GM21360 (cell line): ENCODE measurements at regions not wholly inside any gene's neighbourhood (a gene's known extent, or its start where the extent isn't known, plus 50 kb on each side); places are given as distances from the start of the nearest gene placed in this dataset.
"Not testable (repeated sequence)": the region's sequence is repeated elsewhere in the genome, so short reads cannot be mapped to it uniquely, and the experiment has no call there.

Experiments used
- ATAC-seq: cut with Tn5 transposase; IDR thresholded peaks from one replicate; pipeline ENCODE4 v1.9.1; 2021; ENCODE audit warnings: mild to moderate bottlenecking, moderate library complexity; ENCODE audit not compliant: unreplicated experiment

DNA sequence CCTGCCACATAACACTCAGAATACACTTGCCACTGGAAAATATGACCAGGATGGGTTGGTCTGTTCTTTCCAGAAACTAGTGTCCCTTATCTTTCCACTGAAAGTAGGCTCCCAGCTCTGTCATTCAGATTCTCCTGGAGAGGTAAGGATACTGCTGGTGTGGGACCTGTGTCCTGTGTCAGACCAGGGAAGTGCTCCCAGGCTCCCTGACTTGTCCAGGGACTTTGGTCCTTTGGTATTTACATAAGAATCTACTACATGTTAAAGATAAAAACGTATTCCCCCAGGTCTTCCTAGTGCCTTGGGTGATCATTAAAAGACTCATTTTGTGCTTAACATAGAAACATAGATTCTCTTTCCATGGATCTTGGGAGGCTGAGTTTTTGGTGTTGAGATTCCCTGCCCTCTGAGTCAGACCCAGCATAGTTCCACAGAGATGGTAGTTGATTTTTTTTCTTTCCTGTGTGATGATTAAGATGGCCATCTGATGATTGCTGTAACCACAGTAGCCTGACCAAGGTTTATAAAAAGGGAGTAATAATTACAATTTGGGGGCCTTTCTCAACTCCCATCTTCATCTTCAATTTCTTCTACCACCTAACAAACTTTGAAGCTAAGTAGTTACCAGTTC lies 159.8 kb upstream of the JADE1 start:
- no peak for ATAC-seq

DNA sequence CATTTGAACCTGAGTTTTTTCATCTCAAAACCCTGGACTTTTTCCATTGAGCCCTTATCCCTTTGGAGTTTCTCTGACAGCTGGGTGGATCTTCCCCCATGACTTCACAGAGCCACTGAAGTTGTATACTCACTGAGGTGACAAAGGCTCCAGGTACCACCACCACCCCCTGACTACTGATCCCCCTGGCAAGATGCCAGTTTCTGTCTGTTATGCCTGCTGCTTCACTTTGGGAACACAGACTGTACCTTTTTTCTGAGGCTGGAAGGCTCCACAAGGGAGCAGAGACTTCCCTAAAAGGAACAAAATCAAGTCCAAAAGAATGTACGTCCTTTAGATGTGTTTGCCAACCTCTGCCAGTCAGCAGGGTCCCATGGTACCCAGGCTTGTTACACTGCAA lies 160.3 kb upstream of the JADE1 start:
- no peak for ATAC-seq

GRCh38 chr4:128648021-128648420 lies 161.5 kb upstream of the JADE1 start:
- ATAC-seq: no peak

GRCh38 chr4:128646893-128647292 lies 162.6 kb upstream of the JADE1 start:
- not testable (repeated sequence) for ATAC-seq

DNA sequence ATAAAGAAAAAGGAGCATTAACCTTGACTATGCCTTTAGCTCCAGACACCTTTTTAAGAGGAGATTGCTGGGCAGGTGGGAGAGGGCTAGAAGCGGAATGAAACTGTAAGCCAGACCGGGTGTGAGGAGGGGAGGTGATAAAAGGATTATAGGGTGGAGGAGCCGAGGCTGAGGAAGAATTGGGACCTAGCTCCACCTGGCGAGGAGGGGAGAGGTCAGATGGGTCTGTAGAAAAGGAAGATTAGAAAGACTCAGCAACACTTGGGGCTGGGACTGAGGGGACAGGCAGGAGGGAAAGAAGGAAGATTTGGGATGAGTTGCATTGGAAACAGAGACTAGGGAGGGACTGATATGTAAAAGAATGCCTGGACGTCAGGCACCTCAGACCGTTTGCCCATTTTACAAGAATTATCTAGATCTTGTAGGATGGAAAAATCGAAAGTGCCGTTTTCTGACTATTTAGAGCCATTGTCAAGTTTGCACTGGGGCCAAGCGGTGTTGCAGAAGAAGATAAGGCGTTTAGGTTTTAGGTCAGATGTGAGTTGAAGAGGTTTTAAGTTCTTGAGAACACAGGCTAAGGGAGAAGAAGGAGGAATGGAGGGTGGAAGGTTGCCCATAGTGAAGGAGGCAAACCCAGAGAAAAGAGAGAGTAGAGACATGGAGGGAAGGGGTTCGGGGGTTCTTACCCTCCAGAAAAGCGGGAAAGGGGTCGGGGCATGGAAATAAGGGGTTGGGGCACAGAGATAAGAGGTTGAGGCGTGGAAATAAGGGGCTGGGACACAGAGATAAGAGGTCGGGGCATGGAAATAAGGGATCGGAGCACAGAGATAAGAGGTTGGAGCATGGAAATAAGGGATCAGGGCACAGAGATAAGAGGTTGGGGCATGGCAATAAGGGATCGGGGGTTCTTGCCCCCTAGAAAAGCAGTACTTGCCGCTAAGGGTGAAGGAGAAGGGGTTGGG lies 164.5 kb upstream of the JADE1 start:
- ATAC-seq: not testable (repeated sequence)

- not testable (repeated sequence) for ATAC-seq
These were observed 165.4 kb upstream of the JADE1 start for GRCh38 chr4:128644107-128644506.

- ATAC-seq: not testable (repeated sequence)
These were observed 167.9 kb upstream of the JADE1 start for GRCh38 chr4:128641566-128641965.

DNA sequence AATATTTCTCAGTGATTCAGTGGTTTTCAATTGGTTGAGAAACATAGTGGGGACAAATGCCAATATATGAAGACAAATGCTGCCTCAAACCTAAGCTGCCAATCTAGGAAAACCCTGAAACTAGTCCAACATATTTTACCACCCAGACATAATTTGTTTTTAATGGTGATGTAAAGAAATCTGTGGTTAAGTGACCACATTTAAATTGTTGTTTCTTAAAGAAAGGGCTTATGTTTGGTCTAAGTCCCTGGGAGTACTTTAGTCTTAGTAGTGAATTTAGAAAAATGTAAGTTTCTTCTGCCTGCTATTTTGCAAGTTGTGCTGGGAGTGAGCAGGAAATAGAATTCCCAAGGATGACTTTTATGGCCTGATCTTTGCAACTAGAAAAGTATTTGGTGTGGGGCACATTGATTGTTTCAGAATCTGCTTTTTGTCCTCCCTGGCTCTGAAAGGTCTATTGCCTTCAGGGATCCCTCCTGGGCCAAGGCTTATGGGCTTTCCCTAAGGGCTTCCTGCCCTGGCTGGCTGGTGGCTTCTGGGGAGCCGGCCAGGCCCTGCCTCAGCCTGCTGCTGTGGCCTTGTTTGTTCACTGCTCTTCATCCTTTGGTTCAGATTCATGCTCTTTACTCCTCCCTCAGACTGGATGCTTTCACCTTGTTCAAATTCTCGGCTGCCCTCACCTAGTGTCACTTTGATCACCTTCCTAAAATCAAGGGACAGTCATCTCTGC lies 169.8 kb upstream of the JADE1 start:
- ATAC-seq: no peak

GRCh38 chr4:128636906-128637305 lies 172.6 kb upstream of the JADE1 start:
- no peak for ATAC-seq

GRCh38 chr4:128635955-128636560 lies 173.4 kb upstream of the JADE1 start:
- no peak for ATAC-seq

GRCh38 chr4:128635141-128635954 lies 174.2 kb upstream of the JADE1 start:
- no peak for ATAC-seq

DNA sequence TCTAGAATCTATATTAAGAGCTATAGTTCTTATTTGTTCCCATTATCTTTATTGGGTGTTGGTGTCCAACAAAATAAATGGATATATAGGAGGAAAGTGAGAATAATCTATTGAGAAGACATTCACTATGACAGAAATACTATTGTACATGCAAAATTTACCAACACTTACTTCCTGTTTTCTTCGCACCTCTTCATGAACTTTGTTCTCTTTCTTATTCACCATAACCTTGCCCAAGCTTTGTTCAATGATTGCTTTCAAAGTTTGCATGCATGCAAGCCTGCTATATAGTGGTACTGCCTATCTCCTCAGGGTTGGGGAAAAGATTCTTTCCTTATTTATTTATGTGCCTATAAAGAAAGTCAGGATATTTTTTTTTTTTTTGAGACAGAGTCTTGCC lies 176.4 kb upstream of the JADE1 start:
- no peak for ATAC-seq

DNA sequence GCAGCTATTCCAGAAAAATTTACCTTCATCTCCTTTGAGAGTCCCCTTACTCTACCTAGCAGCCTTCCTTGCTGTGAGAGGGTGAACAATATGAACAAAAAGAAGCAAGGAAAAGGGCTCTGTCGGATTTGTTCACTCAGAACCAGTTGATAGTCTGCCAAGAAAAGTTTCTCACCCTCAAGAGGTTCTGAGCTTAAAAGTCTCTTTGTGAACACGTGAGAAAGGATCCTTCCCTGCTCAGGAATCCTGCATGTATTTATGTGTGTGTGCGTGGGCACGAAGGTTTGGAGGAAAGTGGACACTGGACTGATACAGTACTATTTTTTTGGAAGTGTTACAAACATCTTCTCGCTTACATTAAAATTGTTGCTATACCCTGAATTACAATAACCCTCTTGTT lies 178.6 kb upstream of the JADE1 start:
- ATAC-seq: no peak

- ATAC-seq: no peak
These were observed 185.8 kb upstream of the JADE1 start for GRCh38 chr4:128623508-128624215.

DNA sequence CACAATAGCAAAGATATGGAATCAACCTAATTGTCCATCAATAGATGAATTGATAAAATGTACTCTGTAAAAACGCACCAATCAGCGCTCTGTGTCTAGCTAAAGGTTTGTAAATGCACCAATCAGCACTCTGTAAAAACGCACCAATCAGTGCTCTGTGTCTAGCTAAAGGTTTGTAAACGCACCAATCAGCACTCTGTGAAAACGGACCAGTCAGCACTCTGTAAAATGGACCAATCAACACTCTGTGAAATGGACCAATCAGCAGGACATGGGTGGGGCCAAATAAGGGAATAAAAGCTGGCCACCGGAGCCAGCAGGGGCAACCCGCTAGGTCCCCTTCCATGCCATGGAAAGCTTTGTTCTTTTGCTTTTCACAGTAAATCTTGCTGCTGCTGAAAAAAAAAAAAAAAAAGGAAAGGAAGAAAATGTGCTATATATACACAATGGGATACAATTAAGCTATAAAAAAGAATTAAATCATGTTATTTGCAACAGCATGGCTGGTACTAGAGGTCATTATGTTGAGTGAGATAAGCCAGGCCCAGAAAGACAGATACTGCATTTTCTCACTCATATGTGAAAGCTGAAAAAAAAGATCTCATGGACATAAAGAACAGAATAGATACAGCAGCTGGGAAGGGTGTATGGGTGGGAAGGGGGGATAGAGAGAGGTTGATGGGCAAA lies 189.1 kb upstream of the JADE1 start:
- not testable (repeated sequence) for ATAC-seq

- no peak for ATAC-seq
These were observed 194.3 kb upstream of the JADE1 start for GRCh38 chr4:128615197-128615596.

- ATAC-seq: no peak
These were observed 201.5 kb upstream of the JADE1 start for GRCh38 chr4:128608006-128608405.

DNA sequence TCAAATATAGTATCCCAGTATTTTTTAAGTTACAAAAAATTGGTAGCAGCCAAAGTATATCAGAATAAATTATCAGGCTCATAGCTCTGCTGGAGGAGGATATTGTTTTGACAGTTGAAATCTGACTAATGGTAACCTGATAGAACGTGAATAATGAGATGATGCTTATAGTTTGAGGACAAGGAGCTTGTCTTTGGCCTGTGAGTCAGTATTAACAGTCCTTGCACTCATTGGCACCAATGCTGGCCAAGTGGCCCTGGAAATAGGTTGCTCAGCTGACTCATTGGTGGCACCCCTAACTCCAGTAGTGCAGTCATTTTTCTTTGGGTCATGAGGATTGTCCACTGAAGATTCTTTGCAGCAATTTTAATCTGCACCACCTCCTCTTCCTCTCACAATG lies 203.3 kb upstream of the JADE1 start:
- no peak for ATAC-seq

GRCh38 chr4:128604840-128605239 lies 204.7 kb upstream of the JADE1 start:
- ATAC-seq: no peak
